ENCODE measurements at regions not wholly inside any gene's neighbourhood (a gene's known extent, or its start where the extent isn't known, plus 50 kb on each side); places are given as distances from the start of the nearest gene placed in this dataset.

DNA sequence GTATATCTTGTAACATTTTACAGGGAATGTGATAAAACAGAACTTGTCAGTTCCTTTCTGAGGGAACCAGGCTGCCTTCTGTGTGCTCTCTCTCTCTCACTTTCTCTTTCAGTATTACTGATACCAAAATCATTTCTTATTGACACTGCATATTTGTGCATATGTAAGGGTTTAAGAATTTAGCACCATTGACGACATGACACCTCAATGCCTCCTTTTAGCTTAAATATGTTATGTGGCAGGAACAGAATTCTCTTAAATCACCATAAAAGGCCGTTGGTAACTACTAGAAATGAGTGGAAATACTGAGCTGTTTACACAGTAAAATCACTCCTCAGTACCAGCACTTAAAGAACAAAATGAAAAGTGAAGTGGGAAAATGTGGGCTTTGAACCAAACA is 457.7 kb upstream of the SYT1 start:
- DNase-seq (ENCODE audit: low read depth) = no peak

DNA sequence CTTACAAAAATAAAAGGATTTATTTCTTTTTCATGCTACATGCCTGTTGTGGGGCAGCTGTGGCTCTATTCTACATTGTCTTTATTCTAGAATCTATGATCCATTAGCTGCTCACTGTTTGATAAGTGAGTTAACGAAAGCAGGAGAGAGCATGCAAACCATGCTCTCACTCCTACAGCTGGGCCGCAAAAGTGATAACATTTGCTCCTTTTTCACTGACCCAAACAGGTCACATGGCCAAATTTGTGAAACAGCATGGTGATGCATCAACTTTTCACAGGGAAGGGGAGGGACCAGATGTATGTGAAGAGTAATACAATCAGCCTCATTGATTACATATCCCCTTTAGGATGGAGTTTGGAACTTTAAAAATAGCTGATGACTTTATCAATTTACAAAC is 456.9 kb upstream of the SYT1 start:
- no peak for DNase-seq (ENCODE audit: low read depth)

DNA sequence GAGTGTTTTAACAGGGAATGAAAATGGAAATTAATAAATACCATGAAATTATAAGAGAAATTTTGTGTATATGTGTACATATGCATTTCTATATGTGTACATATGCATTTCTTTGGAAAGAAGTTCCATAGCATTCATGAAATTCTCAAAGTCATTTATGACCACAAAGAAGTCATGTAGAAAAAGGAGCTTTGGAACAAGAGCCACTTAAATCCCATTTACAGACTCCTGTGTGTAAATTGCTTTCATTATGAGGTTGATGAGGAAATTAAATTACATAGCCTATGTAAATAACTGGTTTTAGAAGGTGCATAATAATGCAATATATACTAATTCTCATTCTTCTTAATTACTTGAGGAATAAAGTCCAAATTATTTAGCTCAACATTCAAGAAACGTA is 450.5 kb upstream of the SYT1 start:
- DNase-seq (ENCODE audit: low read depth) = no peak

DNA sequence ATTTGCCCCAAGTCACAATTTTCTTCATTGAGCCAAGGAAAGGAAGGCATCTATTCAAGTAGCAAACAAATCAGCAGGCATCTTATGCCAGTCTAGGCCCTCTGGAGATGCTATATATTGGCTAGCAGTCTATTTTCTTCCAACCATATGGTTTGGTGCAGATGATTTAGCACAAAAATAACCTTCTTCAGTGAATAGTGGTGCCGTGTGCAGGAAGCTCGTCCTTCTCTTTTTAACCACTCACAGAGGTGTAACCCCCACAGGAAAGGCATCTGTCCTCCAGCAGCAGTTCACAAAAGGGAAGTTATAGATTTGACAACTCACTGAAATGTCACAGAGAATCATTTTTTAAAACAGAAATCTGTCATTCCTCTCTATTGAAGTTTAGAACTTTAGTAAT is 445.7 kb upstream of the SYT1 start:
- DNase-seq (ENCODE audit: low read depth) = no peak

DNA sequence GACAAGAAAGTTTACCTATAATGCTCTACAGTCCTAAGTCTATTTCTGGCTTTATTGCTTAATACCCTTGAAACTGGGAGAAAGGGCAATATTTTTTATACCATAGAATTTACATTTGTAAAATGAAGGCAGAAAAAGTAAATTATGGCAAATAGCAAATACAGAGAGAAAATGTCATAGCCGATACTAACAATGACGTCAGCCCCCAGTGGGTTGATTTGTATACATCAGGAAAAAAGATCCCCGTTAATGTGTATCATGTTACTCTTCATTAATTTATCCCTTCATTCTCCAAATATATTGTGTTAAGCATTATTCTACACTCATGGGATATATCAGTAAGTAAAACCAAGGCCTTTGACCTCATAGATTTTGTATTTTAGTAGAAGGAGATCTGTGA is 445.1 kb upstream of the SYT1 start:
- no peak for DNase-seq (ENCODE audit: low read depth)

DNA sequence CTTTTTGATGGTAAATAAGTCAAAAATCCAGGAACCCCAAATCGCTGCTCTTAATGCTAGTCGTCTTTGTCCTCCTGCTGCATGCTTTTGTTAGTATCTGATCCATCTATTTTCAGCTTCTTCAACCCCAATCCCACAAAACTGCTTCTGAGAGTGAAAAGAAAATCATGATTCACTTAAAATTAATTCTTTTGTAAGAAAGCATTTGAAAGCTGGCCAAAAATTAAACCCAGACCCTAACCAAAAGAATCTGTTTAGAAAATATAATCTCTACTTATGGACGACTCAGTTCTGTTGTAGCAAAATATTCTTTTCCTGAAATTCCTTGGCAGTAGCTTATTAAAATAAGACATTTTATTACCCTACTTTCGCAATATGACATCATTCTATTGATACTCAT is 443.6 kb upstream of the SYT1 start:
- DNase-seq (ENCODE audit: low read depth) = no peak

DNA sequence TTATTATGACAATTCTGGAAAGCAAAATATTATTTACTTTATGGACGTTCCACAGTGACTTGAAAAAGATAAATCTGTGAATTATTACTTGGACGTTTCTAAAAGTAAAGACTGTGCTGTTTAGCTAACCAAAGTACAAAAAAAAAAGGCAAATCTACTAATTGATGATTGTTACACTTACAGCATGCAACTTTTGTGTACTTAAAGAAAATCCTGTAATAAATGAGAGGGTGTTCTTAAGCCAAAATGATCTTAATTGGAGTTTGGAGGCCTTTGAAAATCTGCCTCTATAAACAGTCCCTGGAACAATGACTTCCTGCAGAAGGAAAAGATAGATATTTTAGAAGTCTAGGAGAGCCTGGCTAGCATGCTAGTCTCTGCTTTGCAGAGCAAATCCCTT is 434.0 kb upstream of the SYT1 start:
- no peak for DNase-seq (ENCODE audit: low read depth)

DNA sequence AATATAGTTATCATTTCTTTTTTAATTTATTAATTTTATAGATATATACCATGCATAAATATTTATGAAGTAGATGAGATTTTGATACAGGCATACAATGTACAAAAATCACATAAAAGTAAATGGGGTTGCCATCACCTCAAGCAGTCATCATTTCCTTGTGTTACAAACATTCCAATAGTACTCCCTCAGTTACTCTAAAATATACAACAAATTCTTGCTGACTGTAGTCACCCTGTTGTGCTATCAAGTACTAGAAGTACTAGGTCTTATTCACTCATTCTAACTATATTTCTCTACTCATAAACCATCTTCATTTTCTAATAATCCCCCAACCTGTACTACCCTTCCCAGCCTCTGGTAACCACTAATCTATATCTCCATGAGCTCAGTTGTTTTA is 432.6 kb upstream of the SYT1 start:
- DNase-seq (ENCODE audit: low read depth) = no peak

DNA sequence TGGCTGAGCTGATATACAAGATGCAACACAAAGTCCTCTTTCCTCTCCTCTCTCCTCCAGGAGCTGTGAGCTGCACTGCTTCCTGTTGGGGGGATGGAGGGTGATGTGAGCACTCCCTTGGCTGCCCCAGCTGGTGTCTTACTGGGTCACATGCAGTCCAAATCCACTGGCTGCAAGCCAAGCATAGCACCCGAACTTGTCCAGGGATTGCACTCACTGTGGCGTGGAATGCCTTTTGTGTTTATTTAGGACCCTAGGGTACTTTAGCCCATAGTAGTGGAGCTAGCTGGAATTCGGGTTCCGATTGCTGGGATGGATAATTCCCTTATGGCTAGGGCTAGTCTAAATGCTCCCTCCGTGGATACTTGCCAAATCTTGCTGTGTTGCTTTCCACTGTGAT is 424.9 kb upstream of the SYT1 start:
- DNase-seq (ENCODE audit: low read depth) = no peak

DNA sequence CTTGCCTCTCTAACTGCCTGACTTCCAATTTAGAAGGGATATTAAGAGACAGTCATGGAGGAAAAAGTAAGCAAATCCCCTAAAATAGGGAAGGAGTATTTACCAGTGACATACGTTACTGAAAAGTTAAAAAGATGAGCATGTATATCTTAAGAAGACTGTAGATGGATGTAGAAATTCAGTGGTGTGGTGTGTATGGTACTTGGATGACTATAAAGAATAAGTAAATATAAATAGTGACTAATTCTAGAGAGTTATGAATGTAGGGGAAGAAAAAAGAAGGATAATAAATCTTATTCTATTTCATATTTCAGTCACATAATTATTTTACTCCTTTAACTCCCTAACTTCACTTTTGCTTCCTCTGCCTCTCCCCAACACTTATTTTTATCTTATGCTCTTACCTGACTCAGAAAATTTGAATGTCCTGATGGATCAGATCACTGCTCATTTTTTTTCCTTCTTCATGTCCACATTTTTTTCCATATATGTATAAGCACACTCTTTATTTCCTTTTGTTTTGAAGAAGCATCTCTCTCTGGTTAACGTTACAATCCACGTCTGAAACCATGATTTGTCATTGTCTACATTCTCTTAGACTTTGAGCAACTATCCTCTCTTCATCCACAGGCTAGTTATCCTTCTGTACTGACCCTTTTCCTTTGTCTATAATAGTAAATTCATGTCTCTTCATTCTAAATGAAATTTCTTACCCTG is 422.7 kb upstream of the SYT1 start:
- DNase-seq (ENCODE audit: low read depth) = no peak

DNA sequence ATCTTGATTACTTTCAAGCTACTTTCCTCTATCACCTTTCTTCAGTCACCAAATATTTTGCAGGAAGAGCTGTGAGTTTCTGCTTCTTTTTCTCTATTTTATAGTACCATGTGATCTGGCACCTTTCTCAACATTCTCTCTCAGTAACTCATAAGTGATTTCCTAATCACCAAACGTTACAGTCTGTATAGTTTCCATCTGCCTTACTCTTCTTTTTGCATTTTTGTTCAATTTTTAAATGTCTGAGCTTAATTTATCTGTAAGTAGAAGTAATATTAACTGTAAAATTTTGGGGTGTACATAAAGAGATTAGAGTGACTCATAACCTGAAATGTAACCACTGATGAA is 422.1 kb upstream of the SYT1 start:
- peak; percentile 47 for DNase-seq (ENCODE audit: low read depth)

DNA sequence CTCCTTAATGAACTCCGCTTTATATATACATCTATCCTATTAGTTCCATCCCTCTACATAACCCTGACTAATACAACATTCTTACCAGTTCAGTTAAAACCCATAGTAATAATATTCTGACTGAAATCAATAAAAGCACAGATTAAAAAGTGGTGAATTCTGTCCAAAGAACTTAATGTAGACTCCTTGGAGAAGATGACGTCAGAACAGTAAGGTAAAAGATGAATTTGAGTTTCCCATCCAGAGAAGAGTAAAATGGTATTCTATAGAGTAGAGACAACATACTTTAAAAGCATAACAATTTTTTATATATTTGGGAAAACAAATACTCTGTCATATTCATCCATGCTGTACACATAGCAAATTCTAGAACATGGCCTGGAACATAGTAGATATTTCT is 418.0 kb upstream of the SYT1 start:
- no peak for DNase-seq (ENCODE audit: low read depth)

DNA sequence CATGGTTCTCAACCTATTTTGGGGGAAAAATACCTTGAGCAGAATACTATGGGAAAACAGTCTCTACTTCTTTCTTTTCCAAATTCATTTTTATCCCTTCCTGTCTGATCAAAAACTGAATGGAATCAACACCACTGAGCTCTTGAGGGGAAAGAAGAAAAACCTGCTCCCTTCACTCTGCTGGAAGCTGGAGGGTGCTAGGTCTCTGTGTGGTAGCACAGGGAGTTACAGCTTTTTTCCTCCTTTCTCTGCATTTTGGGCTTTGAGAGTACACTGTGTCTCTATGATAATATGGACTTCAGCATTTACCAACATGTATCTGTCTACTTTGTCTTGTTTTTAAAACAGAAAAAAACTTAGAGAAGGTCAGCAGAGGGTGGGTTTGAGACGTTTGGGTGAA is 417.2 kb upstream of the SYT1 start:
- DNase-seq (ENCODE audit: low read depth) = no peak

DNA sequence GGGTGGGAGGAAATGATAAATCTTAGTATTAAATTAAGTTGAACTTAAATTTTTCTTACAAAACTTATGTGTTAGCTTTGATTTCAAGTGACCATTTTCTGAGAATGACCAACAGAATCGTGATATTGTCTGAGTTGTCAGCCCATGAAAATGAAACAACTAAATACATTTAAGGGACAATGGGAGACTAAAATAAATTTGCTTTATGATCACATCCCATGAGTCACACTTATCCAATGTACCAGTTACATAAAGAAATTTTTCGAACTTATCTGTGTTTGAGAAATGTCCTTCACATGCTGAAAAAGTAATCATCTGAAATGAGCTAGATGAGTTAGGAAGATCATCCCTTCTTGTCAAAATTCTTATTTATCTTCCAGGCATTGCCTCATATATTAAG is 415.9 kb upstream of the SYT1 start:
- no peak for DNase-seq (ENCODE audit: low read depth)

DNA sequence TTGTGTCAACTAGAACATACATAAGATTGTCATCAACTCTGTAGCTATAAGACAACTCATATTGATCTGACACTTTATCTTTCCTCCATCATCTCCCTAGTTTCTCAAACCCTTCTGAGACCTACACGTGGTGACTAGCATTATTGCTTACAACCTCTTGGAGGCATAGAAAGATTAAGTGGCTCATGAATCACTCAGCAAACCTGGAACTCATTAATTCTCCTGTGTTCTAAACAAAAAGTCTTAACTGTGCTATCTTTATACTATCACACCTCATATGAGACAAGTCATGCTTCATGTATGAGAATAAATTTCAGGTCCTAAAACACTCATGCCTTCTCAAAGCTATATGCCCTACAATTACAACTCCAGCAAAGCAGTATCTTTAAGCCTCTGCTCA is 408.6 kb upstream of the SYT1 start:
- DNase-seq (ENCODE audit: low read depth) = no peak

DNA sequence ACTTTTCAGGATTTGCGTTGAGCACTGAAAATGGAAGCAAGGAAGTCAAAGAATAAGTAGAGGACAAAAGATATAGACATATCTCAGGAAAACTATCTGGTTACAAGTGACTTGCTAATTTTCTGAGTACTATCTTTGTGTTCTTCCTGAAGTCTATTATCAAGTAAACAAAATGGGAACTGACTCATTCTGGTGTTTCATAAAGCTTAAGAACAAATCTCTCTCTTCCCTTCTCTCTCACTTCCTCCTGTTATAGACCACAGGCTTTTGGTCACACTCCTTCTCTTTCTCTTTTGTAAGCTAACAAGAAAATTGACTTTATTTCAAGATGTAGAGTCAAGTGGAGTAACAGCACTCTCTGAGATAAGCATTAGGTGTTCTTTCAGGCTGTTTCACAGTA is 406.6 kb upstream of the SYT1 start:
- DNase-seq (ENCODE audit: low read depth) = no peak

DNA sequence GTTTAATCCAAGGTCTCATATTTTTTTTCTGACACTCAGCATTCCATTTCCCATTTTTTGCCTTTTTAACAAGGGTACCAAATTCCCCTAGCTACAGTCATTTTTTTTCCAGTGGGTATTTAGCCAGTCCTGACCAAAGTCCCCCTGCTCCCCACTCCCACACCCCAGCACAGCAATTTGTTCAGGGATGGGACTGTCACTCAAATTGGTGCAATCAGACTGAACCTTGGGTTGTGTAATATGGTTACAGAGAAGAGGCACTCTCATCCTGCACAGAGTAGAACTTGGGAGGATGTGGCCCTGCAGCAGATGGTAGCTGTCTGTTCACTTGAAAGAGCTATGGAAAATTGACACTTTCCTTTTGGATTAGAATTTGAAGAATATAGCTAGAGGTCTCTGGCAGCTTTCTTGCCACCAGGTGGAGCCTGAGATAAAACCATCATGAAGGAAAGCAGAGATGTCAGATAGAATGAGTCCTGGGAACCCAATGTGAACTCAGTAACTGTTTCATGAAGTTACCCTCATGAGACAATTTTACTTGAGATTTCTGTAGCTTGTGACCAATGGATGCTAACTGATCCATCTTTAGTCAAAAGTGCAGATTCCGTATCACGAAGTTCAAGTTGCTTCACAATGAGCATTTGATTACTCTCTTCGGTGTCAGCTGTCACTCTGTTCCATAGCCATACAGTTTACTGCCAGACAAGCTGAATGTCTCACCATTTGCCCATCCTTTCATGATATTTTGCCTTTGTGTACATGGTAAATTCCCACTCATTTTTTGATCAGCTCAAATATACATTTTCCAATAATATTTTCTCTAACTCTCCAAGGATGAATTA is 394.0 kb upstream of the SYT1 start:
- peak; percentile 25 for DNase-seq (ENCODE audit: low read depth)

DNA sequence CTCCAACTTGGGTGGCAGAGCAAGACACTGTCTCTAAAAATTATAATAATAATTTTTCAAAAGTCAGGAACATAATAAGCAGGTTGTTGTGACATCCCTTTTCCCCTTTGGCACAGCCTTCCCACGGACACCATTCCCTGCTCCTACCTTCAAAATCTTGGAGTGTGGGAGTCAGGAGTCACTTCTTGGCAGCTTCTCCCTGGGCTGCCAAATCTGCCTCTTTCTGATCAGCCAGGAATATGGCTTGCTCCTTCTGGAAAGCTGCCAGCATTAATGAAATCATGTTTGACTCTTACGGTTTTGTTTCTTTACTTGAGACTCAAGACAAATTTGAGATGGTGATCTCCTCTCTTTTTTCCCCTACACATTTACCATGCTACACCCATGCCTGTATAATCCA is 391.4 kb upstream of the SYT1 start:
- no peak for DNase-seq (ENCODE audit: low read depth)

DNA sequence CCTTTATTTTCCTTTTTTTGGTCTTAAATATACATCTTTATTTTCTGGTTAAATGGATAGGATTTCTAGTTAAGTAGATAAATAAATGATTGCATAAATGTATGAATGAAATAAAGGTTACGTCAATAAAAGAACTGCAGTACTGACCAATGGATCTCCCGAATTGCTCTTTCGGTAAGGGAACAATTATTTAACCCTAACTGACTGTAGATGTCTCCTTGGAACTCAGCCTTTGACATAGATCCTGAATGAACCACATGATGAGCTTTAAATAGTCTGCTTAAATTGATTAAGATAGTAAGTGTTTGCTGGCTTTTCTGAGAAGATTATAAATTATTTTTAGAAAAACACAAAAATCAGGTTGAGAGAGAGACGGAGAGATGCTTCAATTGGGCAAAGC is 391.0 kb upstream of the SYT1 start:
- DNase-seq (ENCODE audit: low read depth) = no peak

DNA sequence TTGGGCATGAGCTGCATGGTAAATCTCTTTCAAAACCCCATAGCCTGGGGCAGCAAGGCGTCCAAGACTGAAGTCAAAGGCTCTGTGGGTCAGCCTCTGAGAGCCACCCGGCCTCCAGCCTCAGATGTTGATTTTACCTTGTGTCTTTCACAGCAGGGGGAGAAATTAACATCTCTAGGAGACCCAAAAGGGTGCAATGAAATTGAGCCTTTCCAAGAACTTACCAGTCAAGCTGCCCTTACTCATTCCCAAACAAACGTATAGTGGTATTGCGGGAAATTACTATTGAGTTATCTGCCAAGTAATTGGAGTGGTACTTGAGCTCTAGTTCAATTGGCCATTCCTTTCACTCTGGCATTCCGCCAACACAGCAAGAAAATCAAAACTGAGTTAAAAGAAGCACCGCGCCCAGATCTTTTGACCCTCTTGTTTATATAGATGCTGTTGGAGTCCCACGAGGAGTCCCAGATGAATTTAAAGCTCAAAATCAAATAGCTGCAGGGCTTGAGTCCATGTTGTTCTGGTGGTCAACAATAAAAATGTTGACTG is 380.7 kb upstream of the SYT1 start:
- no peak for DNase-seq (ENCODE audit: low read depth)

DNA sequence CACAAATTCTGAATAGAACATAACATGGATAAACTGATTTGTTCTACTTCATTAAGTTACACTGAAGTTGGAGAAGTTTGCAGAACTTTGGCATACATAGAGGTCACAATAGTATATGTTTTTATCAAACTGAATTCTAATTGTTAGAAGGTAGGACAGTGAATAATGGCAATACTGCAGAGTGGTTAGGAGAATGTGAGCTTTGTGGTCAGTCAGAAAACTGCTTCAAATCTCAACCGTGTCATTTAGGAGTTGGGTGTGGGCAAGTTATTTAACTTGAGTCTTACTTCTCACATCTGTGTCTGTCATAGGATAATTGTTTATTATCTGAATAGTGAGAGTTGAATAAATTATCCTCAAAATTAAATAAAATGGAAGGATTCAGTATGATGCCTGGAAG is 374.6 kb upstream of the SYT1 start:
- no peak for DNase-seq (ENCODE audit: low read depth)

DNA sequence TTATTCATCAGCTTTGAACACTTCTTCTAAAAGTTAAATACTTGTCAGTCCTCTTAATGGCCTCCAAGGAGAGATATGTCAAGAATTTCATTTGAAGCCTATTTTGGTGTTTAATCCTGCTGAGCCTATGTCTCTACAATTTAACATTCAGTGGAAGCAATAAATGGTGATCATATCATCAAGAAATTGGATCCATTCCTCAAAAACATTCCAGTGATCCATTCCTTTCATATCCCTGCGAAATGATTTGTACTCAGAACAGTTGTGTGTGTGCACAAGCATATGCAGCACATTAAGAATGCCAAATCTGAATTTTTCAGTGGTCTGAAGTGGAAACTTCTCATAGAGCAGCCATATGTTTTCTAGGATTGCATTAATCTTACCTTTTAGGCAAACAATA is 373.7 kb upstream of the SYT1 start:
- DNase-seq (ENCODE audit: low read depth) = no peak

DNA sequence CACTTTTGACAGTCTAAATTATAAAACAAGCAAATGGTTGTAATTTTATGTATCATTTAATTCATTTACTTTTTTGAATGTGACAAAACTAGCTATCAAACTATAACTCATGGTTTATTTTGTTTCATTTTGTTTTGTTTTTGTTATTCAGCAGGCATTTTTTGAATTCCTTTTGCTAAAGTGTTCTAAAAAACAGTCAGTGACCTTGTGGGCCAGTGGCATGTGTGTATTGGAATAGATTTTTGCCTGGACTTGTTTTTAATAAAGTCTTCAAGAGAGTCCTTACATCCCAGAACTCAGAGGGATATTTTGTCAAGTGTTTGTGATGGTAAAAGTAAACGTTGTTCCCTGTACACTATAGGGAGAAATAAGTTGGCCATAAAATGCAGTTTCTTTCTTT is 369.7 kb upstream of the SYT1 start:
- DNase-seq (ENCODE audit: low read depth) = no peak

DNA sequence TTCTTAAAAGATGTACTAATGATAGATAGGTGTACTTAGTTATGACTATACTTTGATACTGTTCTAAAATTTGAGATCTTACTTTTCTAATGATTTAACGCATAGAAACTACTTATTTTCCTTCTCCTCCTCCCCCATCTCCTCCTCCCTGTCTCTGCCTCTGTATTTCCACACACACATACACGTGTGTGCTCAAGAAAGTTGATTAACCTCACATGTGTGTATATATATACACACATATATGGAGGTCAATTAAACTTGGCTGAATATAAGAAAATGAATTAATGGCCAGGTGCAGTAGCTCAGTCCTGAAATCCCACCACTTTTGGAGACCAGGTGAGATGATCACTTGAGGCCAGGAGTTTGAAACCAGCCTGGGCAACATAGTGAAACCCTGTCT is 362.7 kb upstream of the SYT1 start:
- DNase-seq (ENCODE audit: low read depth) = no peak

Measured in HS-5 (cell line).